D721Med (cell line): ENCODE measurements at regions not wholly inside any gene's neighbourhood (a gene's known extent, or its start where the extent isn't known, plus 50 kb on each side); places are given as distances from the start of the nearest gene placed in this dataset.
"Not testable (repeated sequence)": the region's sequence is repeated elsewhere in the genome, so short reads cannot be mapped to it uniquely, and the experiment has no call there.

ENCODE experiments used
- DNase-seq: peaks from one replicate; pipeline ENCODE4 v3.0.0; 2011; ENCODE audit warnings: low spot score; ENCODE audit not compliant: insufficient read length
- FAIRE-seq: peaks from 2 replicates; lab custom pipeline; 2011; peaks lifted over from hg19 to GRCh38; lab: Jason Lieb, UNC
- TF ChIP-seq, protein P1 (sequence below): IDR thresholded peaks from 2 replicates; pipeline ENCODE4 v1.5.1; 2012; ENCODE audit warnings: mild to moderate bottlenecking, control low read depth; ENCODE audit not compliant: insufficient read depth; ENCODE audit errors: missing control alignments

DNA sequence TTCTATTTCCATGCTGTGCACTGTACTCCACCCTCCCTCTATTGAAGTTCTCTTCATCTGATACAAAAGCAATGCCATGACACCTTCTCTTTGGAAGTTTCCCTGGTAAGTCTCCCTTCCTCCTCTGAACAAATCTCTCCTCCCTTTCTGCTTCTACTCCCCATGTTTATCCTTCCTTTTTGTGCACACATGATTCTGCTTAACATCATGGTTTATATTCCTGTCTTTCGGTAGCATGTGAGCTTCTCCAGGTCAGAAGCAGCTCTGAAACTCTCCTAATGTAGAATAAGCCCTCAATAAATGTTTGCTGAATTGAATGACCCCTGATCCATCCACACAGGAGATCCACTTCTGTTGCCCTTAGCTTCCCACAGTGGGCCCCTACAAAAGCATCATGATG lies 328.6 kb downstream of the PLPP3 start:
- DNase-seq (no peak), FAIRE-seq (no peak)
- TF ChIP-seq, protein P1, sequence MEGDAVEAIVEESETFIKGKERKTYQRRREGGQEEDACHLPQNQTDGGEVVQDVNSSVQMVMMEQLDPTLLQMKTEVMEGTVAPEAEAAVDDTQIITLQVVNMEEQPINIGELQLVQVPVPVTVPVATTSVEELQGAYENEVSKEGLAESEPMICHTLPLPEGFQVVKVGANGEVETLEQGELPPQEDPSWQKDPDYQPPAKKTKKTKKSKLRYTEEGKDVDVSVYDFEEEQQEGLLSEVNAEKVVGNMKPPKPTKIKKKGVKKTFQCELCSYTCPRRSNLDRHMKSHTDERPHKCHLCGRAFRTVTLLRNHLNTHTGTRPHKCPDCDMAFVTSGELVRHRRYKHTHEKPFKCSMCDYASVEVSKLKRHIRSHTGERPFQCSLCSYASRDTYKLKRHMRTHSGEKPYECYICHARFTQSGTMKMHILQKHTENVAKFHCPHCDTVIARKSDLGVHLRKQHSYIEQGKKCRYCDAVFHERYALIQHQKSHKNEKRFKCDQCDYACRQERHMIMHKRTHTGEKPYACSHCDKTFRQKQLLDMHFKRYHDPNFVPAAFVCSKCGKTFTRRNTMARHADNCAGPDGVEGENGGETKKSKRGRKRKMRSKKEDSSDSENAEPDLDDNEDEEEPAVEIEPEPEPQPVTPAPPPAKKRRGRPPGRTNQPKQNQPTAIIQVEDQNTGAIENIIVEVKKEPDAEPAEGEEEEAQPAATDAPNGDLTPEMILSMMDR = no peak

DNA sequence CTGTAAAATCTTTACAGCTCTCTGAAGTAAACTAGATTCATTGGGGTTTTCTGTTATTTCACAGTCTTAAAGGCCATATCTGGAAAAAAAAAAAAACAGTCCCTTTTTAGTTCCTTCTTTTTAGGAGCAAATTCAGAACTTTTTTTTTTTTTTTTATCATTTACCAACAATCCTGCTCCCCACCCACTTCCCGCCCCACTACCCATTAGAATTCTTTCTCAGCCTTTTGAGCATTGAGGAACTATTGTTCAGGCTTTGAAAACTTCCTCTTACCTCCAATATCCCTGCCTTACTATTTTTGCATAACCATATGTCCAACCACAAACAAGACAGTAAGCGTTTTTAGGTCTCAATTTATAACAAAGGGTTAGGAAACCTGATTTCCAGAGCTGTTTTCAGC lies 330.1 kb downstream of the PLPP3 start:
- FAIRE-seq (no peak), DNase-seq (no peak)
- TF ChIP-seq, protein P1 = no peak

DNA sequence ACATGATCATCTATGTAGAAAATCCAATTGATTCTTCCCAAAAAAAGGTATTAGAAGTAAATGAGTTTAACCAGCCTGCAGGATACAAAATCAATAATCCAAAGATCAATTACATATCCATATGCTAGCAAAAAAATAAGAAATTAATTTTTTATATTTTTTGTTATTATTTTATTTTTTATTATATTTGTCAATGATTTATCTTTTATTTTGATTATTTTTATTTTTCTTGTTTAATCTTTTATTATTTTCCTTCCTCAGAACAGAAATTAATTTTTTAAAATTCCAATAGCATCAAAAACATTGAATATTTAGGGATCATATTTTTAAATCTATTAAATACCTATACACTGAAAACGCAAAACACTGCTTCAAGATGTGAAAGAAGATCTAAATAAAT lies 331.2 kb downstream of the PLPP3 start:
- no peak for FAIRE-seq
- TF ChIP-seq, protein P1 = no peak
- no peak for DNase-seq

DNA sequence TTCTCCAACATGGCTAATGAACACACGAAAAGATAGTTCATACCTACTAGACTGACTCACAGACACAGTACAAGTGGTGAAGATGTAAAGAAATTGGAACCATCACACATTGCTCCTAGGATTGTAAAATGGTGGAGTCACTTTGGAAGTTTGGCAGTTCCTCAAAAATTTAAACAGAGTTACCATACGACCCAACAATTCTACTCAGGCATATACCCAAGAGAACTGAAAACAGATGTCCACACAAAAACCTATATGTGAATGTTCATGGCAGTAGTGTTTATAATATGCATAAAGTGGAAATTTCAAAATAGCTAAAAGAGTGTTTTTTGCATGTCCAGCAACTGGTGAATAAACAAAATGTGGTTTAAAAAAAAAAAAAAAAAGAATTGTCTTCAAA lies 332.6 kb downstream of the PLPP3 start:
- not testable (repeated sequence) for DNase-seq, FAIRE-seq

DNA sequence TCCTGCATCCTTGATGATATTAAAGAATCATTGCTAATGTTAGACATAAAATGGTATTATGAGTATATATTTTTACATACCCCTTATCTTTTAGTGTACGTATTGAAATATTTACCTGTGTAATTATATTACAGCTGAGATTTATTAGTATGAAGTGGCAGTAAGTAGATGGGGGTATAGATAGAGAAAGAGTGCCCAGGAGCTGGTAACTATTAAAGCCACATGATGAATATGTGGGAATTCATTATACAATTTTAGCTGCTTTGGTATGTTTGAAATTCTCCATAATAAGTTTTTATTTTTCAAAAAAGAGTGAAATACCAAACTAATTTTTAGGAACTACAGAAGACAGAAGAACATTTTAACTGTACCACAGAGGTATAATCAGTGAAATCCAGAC lies 339.0 kb downstream of the PLPP3 start:
- TF ChIP-seq, protein P1 = no peak
- no peak for DNase-seq
- no peak for FAIRE-seq

DNA sequence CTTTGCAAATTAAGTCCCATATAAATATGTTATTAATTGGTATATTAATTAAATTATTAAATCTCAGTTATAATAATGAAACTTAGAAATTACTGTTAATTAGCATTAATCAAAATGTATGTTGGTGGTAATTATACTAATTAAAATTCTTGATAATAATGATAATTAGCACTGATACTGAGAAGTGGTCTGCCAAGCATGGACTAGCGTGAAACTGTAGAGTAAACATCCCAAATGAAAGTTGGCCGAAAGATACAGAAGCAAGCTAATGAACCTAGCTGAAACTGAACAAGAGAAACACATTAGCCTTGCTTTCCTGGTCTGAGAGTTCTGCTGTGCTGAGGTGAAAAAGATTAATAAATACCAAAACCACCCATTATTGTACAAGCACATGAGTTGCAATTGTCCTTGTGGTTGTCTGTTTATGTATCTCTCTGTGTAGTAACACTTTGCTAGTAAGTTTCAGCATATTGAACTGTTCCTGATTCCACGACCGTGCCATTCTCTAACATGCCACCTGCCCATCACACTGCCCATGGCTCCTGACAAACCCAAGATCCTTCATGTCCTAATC lies 341.8 kb downstream of the PLPP3 start:
- no peak for DNase-seq
- TF ChIP-seq, protein P1 = no peak
- FAIRE-seq = no peak

DNA sequence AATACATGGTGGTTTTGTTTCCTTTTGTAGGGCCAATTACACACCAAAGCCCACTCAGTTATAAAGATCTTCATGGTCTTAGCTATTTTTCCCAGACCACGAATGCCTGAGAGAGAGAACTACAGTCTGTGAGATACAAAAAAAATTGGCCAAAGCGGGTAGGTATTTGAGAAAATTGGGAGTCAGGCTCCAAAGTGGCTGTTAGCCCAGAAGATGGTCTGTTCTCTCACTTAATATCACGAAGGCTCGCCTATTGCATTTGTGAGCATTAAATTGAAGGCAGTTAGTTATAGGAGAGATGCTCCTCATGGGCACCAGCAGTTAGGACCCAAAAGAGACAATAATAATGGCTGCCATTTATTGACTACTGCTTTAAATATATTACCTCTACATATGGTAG lies 342.7 kb downstream of the PLPP3 start:
- TF ChIP-seq, protein P1 = no peak
- FAIRE-seq (no peak), DNase-seq (no peak)
